ENCODE measurements at regions not wholly inside any gene's neighbourhood (a gene's known extent, or its start where the extent isn't known, plus 50 kb on each side); places are given as distances from the start of the nearest gene placed in this dataset.
A peak's percentile ranks its signal among the peaks of the same experiment; 100 is the strongest.

DNA sequence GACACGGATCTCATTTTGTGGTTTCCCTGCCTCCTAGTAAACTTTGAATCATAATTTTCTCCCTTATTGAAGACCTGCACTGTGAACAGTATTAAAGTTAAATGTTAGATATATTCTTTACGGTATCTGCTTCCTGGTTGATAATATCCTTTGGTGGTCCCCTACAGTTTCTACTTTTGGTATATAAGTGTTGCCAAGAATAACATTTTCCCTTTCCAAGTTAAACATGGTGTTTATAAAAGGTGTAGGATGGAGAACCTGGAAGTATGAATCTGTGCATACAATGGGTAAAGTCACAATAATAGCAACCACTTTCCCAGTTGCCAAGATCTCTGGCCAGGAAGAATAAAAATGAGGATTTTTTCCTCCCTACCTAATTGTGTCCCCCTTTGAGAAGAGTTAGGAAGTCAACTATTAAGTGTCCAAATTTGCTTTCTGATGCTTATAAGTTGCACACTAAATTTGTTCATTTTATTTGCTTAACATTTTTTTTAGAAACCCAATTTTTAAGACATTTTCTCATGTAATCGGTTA lies 201.0 kb upstream of the STK17B start:
- in situ Hi-C loops (cut with MboI; ENCODE audit: low sequenced_read_pairs, unreplicated experiment), result no loop called here
- TF ChIP-seq, protein P1, sequence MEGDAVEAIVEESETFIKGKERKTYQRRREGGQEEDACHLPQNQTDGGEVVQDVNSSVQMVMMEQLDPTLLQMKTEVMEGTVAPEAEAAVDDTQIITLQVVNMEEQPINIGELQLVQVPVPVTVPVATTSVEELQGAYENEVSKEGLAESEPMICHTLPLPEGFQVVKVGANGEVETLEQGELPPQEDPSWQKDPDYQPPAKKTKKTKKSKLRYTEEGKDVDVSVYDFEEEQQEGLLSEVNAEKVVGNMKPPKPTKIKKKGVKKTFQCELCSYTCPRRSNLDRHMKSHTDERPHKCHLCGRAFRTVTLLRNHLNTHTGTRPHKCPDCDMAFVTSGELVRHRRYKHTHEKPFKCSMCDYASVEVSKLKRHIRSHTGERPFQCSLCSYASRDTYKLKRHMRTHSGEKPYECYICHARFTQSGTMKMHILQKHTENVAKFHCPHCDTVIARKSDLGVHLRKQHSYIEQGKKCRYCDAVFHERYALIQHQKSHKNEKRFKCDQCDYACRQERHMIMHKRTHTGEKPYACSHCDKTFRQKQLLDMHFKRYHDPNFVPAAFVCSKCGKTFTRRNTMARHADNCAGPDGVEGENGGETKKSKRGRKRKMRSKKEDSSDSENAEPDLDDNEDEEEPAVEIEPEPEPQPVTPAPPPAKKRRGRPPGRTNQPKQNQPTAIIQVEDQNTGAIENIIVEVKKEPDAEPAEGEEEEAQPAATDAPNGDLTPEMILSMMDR (IDR thresholded peaks at IDR 0.05; ENCODE audit: borderline replicate concordance, control extremely low read depth, extremely low read depth, insufficient read depth, missing control alignments), result no peak
- DNase-seq (ENCODE audit: low spot score), result no peak

DNA sequence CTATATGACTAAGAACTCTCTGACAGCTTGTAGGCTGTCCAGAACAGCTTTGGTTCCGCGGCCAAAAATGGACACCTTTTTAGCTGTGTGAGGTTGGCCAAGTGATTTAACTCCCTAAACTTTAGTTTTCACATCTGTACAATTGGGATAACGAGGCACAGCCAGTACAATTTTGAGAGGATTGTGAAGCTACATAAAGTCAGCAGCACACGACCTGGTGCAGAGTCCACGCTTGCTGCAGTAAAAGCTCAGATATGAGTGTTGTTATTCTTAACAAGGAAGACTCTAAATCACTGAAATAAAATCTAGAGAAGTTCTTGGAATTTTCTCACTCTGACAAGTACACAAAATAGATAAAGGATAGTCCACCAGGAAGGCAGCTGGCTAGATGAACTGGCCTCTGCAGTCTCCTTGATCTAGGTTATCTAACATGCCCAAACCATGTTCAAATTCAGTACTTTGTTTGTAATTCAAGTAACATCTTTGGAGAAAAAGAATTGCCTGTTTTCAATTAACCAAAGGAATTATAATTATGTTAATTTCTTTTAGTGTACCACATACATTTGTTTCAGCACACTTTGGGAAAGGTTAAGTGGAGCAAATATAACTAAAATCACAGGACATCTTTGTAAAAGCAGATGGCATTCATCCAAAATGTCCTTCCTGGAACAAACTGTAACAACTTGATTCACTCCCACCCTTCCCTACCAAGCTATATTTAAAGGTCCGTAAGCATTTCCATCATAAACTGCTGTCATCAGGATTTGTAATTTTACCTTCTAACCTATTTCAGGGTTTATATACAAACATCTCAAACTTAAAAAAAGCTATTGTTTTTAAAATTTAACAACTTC lies 201.7 kb upstream of the STK17B start:
- in situ Hi-C loops (cut with MboI; ENCODE audit: low sequenced_read_pairs, unreplicated experiment), result no loop called here
- no peak for DNase-seq (ENCODE audit: low spot score)

GRCh38 chr2:196376984-196377877 lies 205.9 kb upstream of the STK17B start:
- TF ChIP-seq, protein P1 (IDR thresholded peaks at IDR 0.05; ENCODE audit: borderline replicate concordance, control extremely low read depth, extremely low read depth, insufficient read depth, missing control alignments), result no peak
- DNase-seq (ENCODE audit: low spot score), result peak; percentile 38
- in situ Hi-C loops (cut with MboI; ENCODE audit: low sequenced_read_pairs, unreplicated experiment), result no loop called here

More for the DNA sequence above, 201.7 kb upstream of the STK17B start:
- TF ChIP-seq, protein P1 (IDR thresholded peaks at IDR 0.05; ENCODE audit: borderline replicate concordance, control extremely low read depth, extremely low read depth, insufficient read depth, missing control alignments), result no peak

DNA sequence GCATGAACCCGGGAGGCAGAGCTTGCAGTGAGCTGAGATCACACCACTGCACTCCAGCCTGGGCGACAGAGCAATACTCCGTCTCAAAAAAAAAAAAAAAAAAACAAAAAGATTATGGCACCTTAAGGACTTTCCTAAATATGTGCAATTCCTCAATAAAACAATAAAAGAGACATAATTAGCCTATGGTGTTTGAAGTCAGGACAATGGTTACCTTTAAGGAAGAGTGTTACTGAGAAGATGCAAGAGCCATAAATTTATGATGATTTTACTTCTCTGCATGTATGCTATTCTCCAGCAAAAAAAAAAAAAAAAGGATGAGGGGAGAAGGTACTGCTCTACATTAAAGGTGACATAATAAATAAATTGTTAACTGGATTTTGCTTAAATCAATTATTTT lies 208.2 kb upstream of the STK17B start:
- DNase-seq (ENCODE audit: low spot score), result no peak
- in situ Hi-C loops (cut with MboI; ENCODE audit: low sequenced_read_pairs, unreplicated experiment), result no loop called here
- TF ChIP-seq, protein P1 (IDR thresholded peaks at IDR 0.05; ENCODE audit: borderline replicate concordance, control extremely low read depth, extremely low read depth, insufficient read depth, missing control alignments), result no peak

GRCh38 chr2:196380098-196380497 lies 208.7 kb upstream of the STK17B start:
- TF ChIP-seq, protein P1 (IDR thresholded peaks at IDR 0.05; ENCODE audit: borderline replicate concordance, control extremely low read depth, extremely low read depth, insufficient read depth, missing control alignments), result no peak
- in situ Hi-C loops (cut with MboI; ENCODE audit: low sequenced_read_pairs, unreplicated experiment), result no loop called here
- no peak for DNase-seq (ENCODE audit: low spot score)

DNA sequence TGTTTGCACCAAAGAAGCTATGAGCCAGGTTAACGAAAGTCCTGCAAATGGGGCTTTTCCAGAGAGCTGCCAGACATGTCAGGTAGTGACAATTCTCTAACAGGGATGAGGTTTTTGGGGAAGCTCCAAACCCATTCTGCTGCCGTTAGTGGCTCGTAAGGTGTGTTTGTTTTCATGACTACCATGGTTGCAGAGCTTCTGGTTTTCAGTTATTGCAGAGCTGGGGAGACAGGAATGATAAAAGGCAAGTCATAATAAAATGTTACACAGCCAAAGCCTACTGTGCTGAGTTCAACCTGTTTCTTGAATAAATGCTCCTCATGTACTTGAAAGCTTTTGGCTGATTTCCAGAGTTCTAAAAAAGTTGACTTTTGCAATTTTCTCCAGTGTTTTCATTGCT lies 209.2 kb upstream of the STK17B start:
- in situ Hi-C loops (cut with MboI; ENCODE audit: low sequenced_read_pairs, unreplicated experiment), result no loop called here
- TF ChIP-seq, protein P1 (IDR thresholded peaks at IDR 0.05; ENCODE audit: borderline replicate concordance, control extremely low read depth, extremely low read depth, insufficient read depth, missing control alignments), result no peak
- DNase-seq (ENCODE audit: low spot score), result no peak

Measured in GM13976 (cell line).